GM21447 (cell line): ENCODE measurements at regions not wholly inside any gene's neighbourhood (a gene's known extent, or its start where the extent isn't known, plus 50 kb on each side); places are given as distances from the start of the nearest gene placed in this dataset.
"Not testable (repeated sequence)": the region's sequence is repeated elsewhere in the genome, so short reads cannot be mapped to it uniquely, and the experiment has no call there.

Experiments
- ATAC-seq: cut with Tn5 transposase; IDR thresholded peaks from one replicate; pipeline ENCODE4 v1.9.1; 2021; ENCODE audit not compliant: unreplicated experiment

DNA sequence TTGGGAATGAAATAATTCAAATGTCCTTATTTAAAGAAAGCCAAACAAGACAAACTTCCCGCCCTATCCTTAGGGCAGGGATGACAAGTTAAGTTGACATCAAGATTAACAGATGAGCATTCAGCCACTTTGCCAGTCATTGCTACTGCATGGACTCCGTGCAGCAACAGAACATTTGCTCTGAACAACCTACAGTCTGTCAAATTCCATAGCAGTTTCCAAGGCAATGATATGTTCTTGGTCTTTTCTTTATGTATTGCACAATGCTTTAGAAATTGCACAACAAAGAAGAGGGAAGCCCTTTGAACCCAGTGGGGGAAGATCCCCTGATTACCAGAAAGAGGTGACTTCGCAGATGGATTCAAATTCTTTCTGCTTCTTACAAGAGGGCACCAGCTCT, 269.8 kb downstream of the BCAT1 start:
- no peak for ATAC-seq

DNA sequence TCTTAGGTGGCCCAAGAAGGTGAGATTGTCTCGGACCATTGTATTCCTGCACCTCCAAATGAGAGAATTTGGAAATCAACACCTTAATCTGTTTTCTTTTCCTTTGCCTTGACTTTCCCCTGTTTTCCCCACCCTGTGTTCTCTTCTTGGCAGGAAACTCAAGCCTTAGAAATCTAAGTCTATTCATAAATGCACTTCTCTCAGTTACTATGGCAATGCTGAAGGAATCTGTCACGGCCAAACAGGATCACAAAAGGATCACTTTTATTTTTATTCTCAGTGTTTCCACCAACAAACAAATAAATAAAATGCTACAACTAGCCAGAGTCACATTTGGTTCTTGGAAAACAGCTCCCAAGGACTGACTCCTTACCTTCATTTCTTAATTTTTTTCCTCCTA, 270.5 kb downstream of the BCAT1 start:
- ATAC-seq: no peak

DNA sequence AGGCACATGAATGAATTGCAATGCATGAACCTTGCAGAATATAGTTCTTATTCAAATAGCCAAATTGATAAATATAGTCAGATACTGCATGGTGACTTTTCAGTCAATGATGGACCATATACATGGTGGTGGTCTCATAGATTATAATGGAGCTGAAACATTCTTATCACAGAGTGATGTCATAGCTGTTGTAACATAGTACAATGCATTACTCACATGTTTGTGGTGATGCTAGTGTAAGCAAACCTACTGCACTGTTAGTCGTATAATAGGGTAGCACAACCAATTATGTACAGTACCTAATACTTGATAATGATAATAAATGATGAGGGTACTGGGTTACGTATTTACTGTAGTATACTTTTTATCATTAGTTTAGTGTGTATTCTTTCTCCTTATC, 280.3 kb downstream of the BCAT1 start:
- no peak for ATAC-seq

DNA sequence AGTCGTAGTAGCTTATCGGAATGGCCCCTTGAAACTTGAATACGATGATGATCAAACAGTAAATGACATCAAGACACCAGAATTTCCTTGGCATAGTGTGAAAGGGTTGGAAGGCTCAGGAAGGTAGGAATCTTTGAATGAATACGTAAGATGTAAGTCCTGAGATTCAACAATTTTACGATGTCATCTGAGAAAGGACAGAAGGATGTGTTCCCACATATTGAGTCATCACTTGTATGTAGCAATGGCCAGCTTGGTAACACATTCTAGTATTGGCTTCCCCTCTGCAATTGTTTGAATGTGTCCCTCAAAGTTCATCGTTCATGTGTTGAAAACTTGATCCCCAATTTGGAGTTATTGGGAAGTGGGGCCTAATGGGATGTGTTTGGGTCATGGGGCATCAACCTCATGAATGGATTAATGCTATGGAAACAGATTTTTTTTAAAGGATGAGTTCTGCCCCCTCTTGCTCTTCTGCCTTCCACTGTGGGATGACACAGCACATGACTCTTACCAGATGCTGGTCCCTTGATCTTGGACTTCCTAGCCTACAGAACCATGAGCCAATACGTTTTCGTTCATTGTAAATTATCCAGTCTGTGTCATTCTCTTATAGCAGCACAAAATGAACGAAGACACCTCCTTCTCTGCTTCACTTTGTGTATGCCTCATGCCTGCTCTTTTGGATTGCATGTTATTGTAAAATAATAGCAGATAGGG, 284.6 kb downstream of the BCAT1 start:
- no peak for ATAC-seq

DNA sequence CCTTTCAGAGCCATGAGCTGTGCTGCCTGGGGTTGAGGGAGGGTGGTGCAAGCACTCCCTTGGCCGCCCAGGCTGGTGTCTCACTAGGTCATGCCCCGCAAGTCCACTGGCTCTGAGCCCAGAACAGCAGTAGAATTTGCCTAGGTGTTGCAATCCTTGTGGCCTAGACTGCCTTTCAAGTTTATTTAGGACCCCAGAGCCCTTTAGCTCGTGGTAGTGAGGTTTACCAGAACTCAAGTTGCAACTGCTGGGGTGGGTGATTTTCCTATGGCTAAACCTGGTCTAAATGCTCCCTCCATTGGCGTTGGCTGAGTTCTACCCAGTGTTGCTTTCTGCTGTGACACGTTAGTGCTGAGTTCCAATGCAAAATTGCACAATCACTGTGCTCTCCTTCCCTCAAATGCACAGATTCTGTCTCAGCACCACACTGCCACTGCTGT, 287.2 kb downstream of the BCAT1 start:
- no peak for ATAC-seq

DNA sequence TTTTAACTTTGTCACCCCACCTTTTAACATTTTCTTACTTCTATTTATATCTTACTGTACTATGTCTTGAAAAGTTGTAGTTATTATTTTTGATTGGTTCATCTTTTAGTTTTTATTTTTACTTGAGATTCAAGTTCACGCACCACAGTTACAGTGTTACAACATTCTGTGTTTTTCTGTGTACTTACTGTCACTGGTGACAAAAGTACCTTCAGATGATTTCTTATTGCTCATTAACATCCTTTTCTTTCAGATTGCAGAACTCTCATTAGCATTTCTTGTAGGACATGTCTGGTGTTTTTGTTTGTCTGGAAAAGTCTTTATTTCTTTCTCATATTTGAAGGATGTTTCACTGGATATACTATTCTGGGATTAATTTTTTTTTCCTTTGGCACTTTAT, 289.9 kb downstream of the BCAT1 start:
- ATAC-seq: no peak

DNA sequence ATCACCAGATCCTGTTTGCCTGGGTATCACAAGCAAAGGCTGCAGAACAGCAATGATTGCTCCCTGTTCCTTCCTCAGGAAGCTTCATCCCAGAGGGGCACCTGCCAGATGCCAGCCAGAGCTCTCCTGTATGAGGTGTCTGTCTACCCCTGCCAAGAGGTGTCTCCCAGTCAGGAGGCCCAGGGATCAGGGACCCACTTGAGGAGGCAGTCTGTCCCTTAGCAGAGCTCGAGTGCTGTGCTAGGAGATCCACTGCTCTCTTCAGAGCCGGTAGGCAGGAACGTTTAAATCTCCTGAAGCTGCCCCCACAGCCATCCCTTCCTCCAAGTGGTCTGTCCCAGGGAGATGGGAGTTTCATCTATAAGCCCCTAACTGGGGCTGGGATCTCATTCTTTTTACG, 294.6 kb downstream of the BCAT1 start:
- ATAC-seq: not testable (repeated sequence)

DNA sequence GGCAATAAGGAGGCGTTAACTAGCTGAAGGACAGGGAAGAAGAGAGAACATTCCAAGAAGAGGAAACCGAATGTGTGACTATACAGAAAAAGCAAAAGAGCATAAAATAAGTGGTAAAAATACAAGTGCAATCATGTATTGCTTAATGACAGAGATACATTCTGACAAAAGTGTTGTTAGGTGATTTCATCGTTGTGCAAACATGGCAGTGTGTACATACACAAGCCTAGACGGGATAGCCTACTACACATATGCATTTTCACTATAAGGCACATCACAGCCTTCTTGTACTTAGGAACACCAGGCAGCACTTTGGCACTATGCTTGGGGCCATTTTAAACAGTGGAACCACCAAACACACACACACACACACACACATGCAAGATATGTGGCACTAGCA, 299.3 kb downstream of the BCAT1 start:
- ATAC-seq: no peak

DNA sequence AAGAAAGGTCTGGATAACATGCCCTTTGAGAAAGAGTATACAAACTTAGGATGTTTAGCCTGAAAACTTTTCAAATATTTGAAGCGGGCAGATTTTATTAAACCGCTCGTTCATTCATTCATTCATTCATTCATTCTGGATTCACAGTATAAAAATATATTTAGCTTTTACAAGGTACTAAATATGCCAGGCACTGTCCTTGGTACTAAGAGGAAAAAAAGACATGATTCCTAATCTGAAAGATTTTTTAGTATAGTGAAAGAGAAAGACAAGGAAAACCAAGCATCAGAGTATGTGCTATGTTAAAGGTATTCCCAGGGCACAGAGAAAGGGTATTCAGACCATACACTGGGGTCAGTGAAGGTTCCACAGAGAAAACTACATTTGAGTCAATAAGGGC, 299.7 kb downstream of the BCAT1 start:
- ATAC-seq: no peak

DNA sequence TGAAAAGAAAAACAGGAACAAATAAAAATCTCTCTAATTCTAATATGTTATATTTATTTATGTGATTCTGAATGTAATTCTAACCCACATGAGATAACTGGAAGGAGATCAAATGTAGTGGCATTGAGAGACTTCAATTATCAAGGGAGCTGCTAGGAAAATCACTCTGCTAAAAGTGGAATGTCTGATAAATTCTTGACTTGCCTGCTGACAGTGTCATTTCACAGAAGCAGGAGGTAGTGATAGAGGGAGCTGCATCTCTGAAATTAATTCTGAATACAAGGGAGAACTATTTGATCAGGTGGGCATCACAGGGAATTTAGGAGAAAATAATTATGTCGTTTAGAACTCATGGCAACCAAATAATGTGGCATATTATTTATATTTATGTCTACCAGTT, 303.6 kb downstream of the BCAT1 start:
- ATAC-seq: no peak

DNA sequence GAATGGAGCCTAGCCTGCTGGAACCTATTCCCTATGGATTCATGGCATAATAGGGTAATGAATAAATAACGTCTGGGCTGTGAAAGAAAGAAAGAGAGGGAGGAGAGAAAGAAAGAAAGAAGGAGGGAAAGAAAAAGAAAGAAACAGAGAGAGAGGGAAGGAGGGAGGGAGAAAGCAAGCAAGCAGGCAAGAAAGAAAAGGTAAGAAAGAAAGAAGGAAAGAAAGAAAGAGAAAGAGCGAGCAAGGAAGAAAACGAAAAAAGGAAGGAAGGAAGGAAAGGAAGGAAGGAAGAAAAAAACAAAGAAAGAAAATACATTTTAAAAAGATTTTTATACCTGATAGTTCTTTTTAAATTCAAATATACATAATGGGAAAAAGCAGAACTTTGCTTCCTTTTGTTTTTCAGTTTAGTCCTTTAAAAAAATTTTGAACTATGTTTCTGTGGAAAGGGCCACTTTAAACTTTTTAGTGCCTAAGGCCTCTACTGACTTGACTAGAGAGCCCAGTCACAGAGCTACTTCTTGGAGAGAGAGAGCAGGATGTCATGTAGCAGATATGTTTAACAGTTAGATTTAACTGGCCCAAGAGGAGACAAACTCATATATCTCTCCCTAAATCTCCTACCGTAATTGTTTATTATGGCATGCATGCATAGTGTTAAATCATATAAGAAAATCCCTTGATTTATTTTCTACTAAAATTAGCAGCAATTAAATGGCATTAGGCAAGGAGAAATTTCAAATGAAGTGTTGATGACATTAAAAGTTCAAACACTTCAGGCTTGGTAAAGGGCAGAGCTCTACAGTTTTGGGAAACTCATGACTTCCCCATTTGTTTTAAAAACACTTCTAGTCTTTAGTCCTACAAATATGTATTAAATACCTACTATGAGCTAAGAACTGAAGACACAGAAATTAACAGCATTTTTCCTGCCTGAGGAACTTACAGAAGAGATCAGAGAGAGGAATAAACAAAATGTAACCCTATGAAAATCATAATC, 305.5 kb downstream of the BCAT1 start:
- ATAC-seq: no peak

DNA sequence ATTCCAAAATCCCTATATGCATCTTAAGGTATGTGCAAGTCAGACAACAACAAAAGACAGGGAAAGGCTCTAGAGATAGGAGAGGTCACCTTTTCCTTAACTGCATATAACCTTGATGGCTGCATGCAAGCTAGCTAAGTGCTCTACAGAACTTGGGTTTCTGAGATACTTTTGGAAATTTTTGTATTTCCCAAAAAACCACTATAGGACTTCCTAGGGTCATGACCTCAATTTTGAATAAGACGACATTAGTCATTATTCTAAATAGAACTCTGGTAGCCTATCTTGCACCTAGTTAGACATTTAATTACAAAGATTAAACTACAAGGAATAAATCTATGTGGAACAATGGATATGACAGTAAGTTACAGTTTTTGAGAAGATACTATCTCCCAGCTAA, 309.3 kb downstream of the BCAT1 start:
- no peak for ATAC-seq

DNA sequence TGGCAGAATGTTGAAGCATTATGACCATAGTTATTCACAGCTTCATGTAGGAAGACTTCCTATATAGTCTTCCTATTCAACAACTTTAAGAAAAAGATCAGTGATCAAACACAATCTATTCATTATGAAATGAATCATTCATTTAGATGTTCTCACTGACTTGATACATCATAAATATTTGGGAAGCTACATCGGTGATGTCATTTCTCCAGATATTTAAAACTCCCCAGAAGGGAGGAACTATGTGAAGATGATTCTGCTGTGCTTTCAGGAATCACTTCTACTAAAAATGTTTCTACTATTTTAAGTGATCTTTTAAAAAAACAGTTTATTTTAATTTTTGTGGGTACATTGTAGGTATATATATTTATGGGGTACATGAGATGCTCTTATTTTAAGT, 316.4 kb downstream of the BCAT1 start:
- ATAC-seq: no peak

DNA sequence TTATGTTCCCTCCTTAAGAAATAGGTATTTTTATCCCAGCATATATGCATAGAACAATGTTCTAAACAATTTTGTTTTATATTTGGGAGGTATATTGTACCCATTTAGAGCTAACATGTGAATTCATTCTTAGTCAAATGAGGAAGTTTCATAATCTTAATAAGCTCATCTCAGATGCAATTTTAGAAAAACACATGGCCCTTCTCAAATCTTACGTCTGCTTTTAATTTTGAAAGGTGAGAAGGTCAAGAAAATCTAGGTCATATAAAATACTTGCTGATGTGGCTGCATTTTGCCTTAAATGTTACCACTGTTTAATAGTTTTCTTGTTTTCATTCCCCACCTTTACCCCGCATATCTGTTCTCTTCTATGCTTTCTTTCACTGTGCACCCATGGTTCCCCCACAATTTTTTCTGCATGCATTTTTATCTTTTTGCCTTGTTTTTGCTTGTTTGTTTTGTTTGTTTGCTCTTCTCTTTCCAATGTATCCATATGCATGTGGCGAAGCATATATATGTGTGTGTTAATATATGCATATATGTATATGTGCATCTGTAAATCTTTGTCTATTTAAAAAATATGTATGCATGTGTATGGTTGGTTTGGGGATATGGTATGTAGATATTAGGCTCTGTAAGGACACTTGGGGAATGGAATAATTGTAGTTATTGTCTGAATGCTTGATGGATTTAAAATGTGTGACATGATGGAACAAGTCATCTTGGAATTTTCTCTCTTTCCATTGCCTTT, 317.1 kb downstream of the BCAT1 start:
- no peak for ATAC-seq

DNA sequence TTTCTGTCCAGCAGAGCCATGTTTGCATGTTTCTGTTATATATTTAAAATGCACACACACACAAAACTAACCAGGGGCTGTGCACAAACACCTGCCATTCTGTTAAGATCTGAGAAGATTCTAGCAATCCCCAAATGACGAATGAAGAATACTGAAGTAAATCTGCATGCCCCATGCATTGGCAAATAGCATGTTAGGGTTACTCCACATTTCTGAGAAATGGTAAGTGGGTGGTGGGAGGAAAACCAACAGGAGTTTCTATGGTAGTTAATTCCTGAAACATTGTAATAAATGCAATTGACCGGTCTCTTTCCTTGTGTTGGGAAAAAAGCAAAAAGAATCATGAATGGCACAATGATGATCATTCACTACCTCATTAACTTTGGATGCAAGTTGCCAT, 318.0 kb downstream of the BCAT1 start:
- ATAC-seq: no peak

DNA sequence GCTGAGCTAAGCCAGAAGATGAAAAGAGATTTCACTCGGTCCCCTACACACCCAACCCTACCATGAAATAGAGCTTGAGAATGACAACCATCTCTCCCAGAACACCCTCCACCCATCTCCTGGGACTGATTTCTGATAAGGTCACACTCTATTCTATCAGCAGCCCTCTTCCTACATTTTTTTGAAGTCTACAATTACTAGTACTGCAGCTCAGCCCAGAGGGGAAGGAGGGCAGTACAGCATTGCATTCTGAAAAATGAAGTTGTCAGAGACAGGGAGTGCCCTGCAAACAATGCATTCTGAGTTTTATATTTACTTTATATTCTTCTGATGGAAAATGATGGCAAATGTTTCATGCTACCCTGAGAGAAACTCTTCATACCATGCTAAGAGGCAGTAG, 318.5 kb downstream of the BCAT1 start:
- no peak for ATAC-seq

DNA sequence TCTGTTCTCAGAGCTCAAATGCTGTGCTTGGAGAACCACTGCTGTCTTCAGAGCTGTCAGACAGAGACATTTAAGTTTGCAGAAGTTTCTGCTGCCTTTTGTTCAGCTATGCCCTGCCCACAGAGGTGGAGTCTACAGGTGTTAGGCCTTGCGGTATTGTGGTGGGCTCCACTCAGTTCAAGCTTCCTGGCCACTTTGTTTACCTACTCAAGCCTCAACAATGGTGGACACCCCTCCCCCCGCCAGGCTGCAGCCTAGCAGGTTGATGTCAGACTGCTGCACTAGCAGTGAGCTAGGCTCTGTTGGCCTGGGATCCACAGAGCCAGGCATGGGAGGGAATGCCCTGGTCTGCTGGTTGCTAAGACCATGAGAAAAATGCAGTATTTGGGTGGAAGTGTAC, 323.8 kb downstream of the BCAT1 start:
- ATAC-seq: no peak

DNA sequence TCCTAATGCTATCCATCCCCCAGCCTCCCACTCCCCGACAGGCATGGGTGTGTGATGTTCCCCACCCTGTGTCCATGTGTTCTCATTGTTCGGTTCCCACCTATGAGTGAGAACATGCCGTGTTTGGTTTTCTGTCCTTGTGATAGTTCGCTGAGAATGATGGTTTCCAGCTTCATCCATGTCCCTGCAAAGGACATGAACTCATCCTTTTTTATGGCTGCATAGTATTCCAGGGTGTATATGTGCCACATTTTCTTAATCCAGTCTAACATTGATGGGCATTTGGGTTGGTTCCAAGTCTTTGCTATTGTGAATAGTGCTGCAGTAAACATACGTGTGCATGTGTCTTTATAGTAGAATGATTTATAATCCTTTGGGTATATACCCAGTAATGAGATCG, 328.9 kb downstream of the BCAT1 start:
- not testable (repeated sequence) for ATAC-seq

DNA sequence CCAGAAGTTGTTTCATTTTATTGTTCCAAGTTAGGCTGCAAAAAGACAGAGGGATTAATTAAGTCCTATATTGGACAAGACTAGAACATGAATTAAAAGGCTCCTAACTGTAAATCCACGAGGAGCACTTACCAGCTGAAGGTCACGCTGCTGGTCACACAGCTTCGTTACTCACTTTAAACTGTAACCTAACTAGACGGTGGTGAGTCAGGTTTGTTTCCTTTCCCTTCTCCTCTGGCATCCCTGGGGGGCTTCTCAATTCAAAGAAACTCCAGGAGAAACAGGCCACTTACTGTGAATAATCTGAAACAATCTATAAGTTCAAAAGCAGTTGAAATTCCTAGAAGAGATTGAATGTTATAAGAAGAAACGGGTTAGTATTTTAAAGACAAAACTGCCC, 331.4 kb downstream of the BCAT1 start:
- ATAC-seq: no peak

DNA sequence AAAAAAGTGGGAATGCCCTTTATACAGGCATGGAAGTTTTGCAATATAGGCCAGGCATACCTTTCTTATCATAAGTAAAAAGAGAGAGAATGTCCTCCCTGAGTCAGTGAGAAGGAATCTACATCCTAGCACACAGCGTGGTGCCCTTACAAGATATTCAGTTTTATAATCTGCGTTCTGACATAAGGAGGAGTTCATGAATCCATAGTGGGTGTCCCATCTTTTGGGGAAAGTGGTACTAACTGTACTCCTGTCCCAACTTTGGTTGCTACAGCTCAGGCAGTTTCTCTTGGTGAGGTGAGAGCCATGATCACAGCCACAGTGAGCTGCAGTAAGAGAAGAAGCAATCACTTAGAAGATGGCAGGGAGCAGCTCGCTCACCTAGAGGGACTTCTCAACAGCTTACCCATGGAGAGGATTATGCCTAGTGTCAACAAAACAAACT, 332.9 kb downstream of the BCAT1 start:
- no peak for ATAC-seq

DNA sequence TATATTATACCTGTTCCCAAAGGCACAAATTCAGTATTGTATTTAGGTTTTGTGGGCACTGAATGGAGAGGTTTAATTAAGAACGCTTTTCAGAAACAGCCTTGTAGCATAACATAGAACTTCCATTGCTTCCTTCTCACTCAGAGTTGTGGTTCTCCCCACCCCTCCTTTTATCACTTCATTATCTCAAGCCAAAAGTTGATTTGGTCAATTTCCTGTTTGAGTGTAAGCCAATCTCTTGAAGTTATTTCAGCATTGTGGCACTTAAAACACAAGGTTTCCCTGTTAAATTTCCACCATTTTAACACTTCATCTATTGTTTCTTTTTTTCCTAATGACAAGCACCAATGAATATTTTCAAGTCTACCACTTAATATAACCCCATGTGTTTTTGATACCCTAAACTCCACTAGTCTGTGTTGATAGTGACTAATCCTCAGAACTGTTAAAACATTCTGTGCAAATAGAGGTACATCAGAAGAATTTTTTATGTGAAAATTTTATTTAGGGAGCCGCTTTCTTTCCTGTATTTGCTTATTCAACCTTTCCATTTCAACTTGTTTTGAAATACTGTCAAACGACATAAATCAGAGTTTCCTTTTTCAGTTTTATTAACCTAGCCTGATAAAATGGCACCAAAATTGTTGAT, 340.1 kb downstream of the BCAT1 start:
- ATAC-seq: no peak
